ENCODE measurements at regions not wholly inside any gene's neighbourhood (a gene's known extent, or its start where the extent isn't known, plus 50 kb on each side); places are given as distances from the start of the nearest gene placed in this dataset.

DNA sequence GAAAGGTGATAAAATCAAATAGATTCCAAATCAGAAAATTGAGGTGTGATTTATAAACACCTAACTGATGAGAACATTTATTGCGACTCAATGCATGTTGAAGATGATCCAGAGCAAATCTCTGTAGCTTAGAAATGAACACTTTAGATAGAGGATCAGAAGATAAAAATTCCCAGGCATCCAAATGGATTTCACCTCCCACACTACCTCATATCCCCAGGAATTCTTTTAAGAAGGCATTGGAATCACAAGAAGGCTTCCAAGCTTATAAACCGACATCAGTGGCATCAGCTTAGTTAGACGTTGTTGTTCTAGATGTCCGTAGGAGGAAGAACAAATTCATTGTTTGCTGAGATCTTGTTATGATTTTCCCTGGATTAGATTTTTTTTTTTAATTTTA is 154.4 kb downstream of the EBLN2 start:
- TF ChIP-seq, protein P1, sequence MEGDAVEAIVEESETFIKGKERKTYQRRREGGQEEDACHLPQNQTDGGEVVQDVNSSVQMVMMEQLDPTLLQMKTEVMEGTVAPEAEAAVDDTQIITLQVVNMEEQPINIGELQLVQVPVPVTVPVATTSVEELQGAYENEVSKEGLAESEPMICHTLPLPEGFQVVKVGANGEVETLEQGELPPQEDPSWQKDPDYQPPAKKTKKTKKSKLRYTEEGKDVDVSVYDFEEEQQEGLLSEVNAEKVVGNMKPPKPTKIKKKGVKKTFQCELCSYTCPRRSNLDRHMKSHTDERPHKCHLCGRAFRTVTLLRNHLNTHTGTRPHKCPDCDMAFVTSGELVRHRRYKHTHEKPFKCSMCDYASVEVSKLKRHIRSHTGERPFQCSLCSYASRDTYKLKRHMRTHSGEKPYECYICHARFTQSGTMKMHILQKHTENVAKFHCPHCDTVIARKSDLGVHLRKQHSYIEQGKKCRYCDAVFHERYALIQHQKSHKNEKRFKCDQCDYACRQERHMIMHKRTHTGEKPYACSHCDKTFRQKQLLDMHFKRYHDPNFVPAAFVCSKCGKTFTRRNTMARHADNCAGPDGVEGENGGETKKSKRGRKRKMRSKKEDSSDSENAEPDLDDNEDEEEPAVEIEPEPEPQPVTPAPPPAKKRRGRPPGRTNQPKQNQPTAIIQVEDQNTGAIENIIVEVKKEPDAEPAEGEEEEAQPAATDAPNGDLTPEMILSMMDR (IDR thresholded peaks at IDR 0.05), result no peak
- no peak for TF ChIP-seq POLR2AphosphoS5 (IDR thresholded peaks at IDR 0.05)
- no peak for TF ChIP-seq POLR2A (IDR thresholded peaks at IDR 0.05)
- no peak for TF ChIP-seq EP300 (IDR thresholded peaks at IDR 0.05)
